Activated CD4-positive, alpha-beta T cell treated with anti-CD3 and anti-CD28 coated beads for 4 hours (primary cell): ENCODE measurements at regions not wholly inside any gene's neighbourhood (a gene's known extent, or its start where the extent isn't known, plus 50 kb on each side); places are given as distances from the start of the nearest gene placed in this dataset.

Experiments
- DNase-seq, 2 donors: peaks; one replicate each; pipeline ENCODE4 v3.0.0-alpha.2; 2020

DNA sequence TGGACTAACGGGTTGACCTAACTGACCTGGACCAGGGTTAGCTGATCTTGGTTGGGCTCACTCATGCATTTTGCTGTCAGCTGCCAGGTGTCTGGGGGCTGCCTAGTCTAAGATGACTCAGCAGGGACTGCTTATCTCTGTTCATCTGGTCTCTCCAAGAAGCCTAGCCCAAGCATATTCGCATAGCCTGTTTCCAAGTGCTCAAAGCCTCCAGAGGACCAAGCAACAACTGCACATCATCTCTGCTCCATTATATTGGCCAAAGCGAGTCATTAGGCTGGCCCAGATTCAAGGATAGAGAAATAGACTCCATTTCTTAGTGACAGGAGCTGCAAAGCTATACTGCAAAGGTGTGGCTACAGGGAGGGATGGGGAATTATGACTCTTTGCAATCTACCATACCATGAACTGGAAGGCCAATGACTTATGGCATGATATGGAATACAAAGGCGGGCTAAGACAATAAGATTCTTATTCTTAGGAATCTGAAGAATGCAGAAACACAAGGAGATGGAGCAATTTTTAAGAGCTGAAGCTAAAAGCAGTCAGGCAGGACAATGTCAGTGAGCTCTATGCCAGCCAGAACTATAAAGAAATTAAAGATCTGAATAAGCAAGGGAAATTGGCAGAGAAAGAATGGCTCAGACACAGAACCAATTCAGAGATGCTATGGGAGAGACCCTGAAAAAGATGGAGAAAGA lies 194.6 kb upstream of the FSCB start:
- DNase-seq: no peak

DNA sequence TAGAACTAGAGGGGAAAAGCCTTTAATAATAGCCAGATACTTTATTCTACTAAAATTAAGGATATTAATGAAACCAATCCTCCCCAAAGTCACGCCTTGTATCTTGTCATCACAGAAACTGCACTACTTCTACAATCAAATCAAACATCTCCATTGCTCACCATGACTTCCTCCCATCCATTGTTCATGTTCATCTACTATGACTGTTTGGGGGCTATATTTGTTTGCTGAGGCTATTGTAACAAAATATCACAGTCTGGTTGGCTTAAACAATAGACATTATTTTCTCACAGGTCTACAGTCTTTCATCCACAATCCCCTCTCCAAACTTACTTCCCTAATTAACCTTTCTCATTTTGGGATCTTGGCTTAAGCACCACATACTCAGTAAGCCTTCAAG lies 193.6 kb upstream of the FSCB start:
- no peak for DNase-seq

DNA sequence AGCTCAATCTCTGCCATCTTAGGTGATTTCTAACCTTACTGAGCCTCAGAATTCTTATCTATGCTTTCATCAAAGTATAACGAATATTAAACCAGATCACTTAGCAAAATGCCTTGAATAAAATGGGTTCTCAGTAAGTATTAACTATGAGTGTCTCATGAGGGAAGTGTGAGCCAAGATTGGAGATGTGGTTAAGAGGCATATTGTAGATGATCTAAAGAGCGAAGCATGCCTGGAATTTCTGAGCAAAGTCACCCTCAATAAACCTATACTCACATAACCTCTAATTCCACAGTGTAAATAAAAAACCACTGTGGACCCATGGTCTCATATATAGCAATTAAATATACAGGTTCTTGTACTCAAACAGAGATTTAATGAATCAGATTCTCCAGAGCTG lies 193.1 kb upstream of the FSCB start:
- DNase-seq: no peak

DNA sequence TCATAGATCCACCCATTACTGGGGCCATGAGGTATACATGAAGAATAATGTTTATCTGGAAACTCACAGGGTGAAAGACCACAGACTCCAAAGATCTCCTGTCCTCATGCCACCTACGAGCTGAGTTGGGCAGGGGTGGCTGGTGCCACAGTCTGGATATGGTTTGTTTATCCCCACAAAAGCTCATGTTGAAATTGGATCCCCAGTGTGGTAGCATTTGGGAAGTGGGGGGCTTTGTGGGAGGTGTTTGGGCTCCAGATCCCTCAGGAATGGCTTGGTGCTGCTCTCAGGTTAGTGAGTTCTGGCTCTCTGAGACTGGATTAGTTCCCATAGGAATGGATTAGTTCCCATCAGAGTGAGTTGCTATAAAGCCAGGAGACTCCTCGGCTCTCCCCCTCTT lies 192.3 kb upstream of the FSCB start:
- no peak for DNase-seq

DNA sequence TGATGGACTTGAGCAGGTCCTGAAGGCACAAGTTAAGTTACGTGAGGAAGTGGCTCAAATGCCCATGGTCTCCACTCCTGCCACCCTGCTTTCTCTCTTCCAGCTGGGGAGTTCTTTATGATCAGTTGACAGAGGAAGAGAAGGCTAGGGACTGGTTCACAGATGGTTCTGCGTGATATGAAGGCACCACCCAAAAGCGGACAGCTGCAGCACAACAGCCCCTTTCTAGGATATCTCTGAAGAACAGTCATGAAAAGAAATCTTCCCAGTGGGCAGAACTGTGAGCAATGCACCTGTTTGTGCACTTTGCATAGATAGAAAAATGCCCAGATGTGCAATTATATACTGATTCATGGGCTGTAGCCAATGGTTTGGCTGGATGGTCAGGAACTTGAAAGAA lies 162.4 kb upstream of the FSCB start:
- no peak for DNase-seq

DNA sequence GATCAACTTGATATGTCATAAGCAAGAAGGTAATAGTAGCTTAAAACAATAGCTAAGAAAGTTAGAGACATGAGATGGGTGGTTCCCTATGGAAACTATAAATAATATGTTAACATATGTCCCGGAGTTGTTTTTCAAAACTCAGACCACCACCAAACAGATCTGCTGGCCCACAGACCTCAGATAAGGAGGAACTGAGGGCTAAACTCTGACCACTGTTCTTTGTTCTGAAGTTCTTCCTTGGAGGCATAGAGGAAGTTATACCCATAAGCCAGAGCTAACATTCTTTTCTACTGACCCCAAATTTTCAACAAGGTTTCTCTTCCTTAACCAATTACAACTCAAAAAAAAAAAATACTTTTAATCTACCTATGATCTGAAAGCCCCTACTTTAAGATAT lies 156.1 kb upstream of the FSCB start:
- DNase-seq: no peak

DNA sequence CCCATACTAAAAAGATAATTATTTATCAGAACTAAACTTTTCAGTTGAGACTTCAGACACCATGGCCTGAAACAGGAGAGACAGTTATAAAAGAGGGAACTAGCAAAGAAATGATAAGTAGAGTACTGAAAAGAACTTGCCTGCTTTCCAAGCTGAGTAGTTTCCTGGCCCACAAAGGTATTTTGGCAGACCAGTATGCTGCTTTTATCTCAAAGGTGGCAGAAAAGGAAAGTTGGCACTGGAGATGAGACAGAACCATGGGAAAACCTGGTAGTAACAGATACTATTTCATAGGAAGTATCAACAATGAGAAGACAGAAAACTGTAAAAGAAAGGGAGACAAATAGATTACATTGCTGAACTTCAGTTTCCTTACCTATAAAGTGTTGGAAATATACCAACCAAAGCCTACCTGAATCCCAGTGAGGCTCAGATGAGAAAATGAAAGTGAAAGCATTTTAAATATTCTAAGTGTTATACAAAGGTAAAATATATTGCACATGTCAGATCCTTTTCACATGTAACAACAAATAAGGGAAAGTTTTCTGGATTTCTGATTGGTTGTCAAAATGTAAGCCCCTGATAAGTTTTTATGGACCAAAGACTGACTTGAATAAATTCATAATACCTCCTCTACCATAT lies 155.3 kb upstream of the FSCB start:
- DNase-seq: no peak

DNA sequence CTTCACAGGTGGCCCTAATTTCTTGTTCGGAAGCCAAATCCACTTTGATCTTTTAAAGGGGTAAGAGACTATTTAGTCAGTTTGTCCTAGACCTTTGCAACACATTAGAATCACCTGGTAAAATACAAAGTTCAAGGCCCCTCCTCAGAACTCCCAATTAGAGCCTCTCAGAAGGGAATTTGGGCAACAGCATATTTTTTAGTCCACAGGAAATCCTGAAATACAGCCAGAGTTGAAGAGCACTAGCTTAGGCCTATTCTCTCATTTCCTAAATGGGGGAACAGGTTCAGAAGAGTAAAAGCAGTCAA lies 151.3 kb upstream of the FSCB start:
- DNase-seq: no peak

DNA sequence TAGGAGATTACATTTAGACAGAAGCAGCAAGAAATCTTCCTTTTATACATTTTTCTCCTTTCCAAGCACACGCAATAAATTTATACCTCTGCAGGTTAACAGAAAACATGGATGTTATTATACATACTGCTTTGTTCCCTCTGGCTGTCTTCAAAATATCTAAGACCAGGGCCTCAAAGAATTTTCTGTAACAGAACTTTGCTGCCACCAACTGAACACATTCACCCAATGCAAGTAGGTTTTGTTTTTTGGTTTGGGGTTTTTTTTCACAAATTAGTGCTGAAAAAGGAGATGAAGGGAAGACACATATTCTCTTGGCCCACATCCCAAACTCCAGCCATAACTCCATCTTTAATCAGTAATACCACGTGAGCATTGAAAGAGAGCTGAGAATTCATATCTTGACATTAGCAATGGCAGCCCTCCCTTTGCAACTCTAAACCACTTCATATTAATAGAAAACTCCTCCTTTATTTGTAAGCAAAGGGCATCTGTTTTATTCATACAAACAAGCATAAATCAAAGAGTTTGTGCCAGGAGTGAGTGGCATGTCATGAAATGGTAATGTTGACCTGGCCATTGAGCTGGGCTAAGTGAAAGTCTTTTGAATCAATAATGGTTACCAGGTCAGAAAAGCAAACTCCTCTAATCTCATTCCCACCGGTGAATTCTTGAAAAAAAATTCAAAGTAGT lies 150.8 kb upstream of the FSCB start:
- DNase-seq: no peak

DNA sequence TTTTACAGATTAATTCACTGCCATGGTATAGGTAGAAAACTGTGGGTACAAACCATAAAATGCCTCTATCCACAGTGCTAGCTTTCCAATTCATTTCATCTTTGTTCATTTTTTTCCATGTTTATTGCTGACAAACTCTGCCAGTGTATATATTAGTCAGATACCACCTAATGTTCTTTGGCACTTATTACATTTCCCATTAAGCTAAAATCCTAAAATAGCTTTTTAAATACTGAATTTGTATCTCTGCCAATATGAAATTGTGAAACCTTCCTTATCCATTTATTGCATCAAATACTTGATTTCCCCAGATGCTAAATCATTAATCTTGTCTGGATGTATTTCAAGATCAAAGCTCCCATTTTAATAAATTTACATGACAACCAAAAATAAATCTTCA lies 150.1 kb upstream of the FSCB start:
- no peak for DNase-seq

DNA sequence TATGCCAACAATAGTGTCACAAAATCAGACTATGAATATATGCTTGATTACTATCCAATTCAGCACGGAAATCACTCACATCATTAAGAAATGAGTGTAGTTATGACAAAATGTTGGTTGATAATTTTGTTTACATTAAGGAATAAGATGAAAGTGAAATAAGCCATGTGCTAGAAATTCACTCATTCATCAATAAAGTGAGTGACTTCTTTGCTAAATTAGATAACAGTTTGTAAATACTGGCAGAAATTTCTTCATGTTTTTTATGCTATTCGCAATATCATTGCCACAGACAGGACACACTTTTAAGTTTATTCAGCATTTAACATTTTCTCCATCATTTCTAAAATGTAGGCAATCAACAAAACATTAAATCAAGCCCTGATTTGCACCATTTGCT lies 147.5 kb upstream of the FSCB start:
- DNase-seq: no peak

DNA sequence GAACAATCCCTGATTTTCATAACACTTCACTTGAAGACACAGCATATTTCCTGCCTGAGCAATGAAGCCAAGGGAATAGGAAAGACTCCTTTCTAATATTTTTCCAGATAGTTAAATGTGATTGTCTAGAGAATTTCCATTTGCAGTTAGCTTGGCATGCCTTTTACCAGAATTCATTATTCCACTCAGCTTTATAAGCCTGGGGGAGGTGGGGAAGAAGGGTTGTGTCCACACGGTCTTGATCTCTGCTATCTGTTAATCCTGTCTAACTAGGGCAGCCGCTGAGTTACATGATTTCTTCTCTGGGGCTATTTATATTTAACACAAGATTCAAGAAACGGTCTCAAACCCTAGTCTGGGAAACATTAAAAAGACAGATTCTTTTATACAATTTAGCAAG lies 146.6 kb upstream of the FSCB start:
- DNase-seq: no peak

DNA sequence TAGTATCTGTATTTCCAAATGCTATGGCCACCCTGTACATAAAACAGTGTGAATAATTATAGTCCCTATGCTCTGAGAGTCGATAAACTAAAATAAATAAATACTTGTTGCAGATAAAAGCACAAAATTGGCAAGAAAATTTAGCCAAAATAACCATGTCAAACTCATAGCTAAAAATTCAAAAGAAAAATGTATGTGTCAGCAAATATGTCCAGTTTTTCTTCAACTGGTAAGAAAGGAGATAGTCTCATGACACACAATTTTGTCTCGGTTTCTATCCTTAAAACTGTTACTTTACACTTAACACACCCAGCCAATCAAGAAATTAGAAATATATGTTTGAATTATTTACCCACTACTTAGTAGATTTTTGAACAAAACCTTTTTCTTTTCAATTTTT lies 145.6 kb upstream of the FSCB start:
- no peak for DNase-seq

DNA sequence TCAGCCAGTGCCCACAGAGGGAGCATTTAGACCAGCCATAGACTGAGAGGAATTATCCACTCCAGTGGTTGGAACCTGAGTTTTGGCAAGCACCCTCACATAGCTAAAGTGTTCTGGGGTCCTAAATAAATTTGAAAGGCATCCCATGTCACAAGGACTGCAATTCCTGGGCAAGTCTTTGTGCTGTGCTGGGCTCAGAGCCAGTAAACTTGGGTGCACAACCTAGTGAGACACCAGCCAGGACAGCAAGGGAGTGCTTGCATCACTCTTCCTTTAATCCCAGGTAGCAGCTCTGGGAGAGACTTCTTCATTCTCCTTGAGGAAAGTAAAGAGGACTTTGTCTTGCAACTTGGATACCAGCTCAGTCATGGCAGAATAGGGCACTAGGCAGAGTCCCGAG lies 142.0 kb upstream of the FSCB start:
- DNase-seq: no peak

DNA sequence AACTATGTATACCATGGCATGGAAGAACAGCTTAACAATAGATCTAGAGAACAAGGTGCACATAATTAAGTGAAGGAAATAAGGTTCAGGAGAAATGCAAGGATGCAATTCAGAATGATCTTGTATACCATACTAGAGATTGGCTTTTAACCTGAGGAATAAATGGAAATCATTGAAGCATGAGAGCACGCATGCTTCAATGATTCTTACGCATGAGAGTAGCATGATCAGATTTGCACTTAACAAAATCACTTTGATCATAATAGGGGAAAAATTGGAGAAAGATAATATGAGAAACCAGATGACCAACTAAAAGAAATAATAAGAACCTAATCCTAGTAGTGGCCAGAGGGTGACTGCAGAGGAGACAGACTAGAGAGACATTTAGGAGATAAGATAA lies 133.3 kb upstream of the FSCB start:
- no peak for DNase-seq

DNA sequence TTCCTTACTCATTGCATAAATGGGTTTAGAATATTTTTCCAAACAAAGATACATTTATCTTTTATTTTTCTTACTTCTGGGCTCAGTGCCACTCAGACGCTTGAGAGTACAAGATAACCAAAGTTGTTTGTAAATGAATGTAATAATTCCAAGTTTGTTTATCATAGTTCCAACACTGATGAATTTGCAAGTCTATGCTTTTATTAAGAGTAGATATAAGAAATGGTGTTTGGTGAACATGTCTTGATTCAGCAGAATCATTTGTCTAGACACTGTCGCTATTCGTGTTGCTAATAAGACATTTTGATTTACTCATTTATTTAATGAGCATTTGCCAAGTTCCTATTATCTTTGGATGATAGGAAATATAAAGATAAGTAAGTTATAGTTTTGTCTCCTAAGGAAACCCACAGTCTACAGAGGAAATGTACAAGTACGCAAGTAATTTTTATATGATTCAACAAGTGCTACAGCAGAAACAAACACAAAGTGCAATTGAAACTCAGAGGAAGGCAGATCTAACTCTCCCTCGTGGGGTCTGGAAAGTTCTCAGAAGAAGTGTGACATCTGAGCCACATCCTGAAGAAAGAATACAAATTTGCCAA lies 132.8 kb upstream of the FSCB start:
- no peak for DNase-seq

DNA sequence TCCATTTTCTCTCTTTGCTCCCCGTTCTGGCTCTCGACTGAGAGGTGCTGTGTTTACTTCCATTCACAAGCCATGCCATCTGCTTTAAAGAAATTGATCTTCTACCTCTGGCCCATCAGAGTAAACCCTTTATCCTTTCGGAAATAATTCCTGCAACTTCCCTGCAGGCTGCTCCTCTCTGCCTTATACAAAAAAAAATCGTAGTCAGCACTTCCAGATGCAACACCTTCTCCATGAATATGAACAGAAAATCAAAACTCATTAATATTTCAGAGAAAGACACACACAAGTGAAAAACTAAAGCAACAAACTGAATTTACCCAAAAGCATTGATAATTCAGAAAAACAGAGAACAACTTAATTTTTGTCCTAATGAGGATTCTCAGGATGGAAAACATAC lies 127.6 kb upstream of the FSCB start:
- no peak for DNase-seq

DNA sequence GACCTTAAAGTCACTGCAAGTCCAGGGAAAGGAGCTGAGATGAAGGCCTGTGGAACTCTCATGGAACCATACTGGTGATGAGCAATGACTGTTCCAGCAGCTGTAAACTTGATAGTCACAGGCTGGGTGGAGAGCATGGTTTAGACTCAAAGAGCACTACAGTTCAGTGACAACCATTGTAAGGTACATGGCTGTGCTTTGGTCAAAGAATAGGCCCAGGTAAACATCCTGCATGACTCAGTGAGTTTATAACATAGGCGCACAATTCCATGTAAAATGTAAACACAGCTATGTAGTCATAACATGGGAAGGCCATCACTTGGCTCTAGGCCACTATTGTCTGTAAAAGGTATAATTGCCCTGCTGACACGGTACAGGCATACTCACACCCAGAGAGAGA lies 119.3 kb upstream of the FSCB start:
- no peak for DNase-seq

DNA sequence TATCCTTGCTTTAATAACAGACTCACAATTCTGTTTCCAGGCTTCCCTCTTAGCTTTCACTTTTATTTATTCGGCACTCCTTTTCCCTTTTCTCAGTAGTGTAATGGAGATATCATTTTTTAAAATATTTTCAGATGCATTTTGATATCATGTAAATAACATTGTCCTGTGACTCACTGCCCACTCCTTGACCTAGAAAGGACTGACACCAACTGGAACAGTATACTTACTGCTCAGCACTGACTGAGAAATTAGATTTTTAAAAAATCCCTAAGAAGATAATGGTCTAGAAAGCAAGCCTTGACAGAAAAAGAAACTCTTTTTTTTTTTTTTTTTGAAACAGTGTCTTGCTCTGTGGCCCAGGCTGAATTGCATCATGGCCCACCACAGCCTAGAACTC lies 118.0 kb upstream of the FSCB start:
- no peak for DNase-seq

DNA sequence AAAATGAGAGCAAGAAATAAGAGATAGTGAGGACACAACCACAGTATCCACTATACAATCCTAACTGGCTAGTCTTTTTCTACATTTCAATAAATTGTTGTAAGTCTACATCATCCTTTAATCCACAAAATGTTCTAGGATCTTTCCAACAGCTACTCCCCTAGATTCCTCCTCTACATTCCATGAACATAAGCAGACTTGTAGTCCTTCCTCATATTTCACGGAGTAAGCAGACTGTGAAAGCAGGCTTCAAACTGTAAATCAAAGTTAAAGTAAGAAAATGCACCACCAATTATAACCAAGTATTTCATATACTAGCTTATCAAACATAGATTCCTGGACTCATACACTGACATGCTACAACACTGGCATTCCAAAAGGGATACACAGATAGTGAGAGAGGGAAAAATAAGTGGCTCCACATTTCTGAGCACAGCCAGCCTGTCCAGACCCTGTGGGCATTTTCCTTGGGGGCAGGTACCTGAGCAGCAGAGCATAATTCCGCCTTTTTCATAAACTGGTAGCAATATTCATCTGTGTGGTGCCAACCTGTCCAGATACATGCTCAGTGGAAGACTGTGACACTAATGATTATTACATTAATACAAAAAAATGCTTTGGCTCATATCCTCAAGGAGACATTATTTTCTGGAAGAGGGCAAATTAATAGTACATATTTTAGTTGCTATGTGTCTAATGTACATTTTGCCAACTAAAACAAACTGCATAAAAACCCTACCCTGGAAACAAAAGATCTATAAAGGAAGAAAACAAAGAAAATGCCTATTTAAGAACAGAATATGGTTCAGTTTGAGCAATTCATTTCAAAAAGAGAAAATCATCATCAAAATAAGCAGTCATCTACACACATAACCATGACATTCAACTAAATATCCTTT lies 113.3 kb upstream of the FSCB start:
- no peak for DNase-seq

DNA sequence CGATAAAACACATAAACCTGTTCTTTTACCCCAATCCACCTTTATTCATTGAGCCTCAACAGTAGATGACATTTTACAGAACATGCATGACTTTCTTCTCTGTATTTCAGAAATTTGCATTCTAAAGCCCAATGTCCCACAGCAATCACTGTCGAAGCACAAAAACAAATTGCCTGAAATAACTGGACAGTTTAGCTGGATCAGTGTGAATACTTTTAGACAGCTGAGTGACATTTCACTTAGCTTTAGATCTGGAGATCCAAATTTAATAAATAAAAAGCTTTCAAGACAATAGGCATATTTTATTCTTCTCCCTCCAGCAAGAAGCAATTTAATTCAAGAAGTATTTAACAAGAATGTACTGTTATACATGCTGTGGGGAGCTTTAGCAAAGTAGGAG lies 109.1 kb upstream of the FSCB start:
- DNase-seq: no peak

DNA sequence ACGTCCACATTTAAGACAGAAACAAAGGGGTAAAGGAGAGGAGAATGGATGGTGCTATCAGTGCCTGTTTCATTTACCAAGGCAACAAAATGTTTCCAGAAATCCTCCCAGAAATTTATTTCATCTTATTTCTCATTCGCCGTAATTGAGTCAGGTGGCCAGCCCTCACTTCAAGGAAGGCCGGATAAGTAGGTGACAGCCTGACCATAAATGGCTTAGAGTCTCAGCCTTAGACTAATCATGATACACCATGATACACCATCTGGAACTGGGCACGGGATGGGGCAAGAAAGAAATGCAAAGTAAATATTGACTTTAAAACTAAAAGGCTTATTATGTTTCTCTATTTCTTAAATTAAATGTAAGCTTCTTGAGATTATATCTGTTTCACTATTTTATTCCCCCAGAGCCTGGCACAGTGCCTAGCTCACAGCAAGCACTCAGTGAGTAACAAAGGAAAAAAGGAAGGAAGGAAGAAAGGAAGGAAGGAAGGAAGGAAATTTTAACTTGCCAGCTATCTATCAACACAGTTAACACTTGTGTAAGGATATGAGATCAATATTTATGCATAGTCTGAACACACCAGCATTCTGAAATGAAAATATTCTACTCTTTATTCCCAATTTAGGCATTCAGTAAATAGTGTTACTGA lies 106.1 kb upstream of the FSCB start:
- DNase-seq: no peak

DNA sequence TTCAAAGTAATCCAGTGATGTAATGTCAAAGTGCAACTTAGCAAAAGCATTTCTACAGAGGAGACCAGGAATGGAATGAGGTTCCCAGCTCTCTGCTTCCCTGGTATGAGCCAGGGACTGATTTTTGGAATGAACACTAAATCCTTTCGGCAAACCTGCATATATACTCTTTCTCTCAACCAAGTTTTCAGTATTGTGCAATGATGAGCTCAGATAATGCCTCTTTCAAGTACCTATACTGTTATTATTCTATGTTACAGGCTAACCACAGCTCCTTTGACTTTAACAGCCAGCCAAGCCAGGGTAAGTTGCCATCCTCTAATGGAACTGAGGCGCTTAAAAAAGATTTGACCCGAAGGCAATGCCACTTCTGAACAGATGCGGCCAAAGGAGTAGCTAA lies 104.9 kb upstream of the FSCB start:
- no peak for DNase-seq
